GM21390 (cell line): ENCODE measurements at regions not wholly inside any gene's neighbourhood (a gene's known extent, or its start where the extent isn't known, plus 50 kb on each side); places are given as distances from the start of the nearest gene placed in this dataset.
"Not testable (repeated sequence)": the region's sequence is repeated elsewhere in the genome, so short reads cannot be mapped to it uniquely, and the experiment has no call there.

Experiments used
- ATAC-seq: cut with Tn5 transposase; IDR thresholded peaks from one replicate; pipeline ENCODE4 v1.9.1; 2021; ENCODE audit not compliant: unreplicated experiment

DNA sequence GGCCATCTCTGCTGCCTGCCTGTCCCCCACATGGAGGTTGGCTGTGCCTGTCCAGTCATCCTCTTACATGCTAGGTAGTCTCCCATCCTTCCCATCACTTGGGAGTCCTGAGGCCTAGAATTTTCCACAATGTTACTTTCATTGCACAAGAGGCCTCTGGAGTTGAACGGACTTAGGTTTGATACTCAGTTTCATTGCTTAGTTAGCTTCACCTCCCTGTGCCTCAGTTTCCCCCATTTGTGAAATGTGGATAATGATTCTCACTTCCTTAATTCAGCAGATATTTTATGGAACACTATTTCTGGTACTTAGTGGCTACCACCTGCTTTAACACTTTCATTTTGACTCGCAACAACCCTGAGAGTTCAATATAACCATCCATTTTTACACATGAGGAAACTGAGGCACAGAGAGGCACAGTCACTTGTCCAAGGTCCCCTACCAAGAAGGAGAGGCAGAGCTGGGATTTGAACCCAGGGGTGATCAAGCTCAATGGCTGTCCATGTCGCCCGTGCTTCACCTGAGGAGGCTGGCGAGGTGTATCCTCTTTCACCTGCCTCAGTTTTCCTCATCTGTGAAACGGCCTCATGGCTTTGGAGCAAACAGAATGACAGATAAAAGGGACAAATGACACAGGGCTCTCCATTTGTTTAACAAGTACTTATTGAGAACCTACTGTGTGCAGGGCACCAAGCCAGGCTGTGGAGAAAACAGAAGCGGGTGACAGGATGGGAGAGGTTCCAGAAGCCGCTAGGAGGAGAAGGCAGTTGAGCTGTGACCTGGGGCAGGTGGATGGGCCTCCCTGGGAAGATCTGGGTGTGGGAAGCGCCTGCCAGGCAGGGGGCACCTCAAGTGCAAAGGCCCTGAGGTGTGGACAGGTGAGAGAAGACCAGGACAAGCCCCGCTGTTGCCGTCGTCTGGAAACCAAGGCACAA, 154.3 kb upstream of the PTPN1 start:
- no peak for ATAC-seq

DNA sequence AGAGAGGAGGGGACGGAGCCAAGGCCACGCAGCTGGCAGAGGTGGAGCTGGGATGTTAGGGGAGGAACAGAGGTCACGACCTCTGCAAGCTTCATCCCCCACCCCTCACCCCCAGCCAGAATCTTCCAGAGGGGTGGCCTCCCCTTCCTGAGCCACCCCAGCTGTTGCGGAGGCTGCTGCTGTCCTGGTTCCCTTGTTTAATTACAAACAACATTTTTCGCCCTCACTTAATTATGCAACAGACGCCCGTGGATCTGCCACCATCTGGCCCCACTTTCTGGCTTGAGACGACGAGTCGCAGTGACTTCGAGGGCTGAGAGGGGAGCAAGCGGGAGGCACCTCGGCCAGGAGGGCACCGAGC, 153.7 kb upstream of the PTPN1 start:
- ATAC-seq = no peak

DNA sequence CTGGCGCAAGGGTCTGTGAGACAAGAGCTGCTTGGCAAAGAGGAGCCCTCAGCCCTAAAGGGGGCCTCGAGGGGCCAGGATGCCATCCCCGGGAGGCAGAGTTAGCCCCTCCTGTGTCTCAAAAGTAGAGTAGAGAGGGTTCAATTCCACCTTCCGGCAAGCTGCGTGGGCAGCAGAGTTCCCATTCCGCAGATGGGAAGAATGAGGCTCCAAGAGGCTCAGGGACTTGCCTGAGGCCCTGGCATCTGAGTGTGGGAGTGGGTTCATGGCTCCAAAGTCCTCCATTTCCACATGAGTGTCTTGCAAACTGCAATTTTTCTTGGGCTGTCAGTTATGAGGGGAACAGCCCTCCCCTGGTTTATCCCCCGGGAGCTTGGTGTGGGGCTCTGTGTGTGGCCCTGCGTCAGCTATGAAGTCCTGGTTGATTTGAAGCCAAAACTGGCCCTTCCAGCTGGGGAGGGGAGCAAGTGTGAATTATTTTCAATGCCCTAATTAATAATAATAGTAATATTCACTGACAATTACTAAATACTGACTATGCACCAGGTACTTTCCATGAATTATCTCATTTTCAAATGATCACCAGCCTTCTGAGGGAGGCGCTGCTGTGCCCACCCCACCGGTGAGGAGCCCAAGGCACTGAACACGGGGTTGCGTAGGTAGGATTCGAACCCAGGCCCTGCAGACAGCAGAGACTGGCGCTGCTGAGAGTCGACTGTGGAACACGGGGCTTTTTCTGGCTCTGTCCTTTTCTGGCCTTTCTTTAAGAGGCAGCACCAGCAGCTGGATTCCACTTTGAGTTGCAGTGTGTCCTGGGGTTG, 153.0 kb upstream of the PTPN1 start:
- no peak for ATAC-seq

DNA sequence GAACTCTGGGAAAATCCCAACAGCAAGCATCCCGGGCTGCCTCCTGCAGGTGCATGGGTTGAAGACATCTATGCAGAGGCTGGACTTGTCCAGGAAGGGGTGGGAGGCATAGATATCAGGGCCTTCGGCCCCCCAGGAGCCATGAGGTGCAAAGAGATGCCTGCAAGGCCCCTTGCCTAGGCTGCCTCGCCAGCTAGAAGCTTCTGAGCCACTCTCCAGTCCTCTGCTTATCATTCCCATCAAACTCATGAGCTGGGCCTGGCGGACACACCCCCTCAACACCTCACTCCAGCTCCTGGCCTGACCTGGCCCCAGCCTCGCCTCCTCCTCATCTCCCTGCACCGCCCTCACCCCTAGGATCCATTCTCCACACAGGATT, 152.4 kb upstream of the PTPN1 start:
- no peak for ATAC-seq

DNA sequence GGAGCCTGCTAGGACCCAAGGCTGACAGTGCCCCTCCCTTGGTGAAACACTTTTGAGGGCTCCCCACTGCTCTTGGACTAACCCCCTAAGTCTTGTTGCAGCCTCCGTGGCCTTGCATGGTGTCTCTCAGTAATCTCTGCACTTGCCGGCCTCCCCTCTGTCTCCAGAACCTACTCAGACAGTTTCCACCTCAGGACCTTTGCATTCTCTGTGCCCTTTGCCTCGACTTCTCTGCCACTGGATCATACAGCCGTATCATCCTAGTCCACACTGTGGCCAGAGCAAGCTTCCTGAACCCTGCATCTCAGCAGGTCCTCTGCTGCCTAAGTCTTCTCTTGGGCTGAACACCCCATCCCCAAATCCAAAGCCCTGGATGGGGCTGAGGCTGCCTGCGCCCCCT, 152.0 kb upstream of the PTPN1 start:
- ATAC-seq = no peak

DNA sequence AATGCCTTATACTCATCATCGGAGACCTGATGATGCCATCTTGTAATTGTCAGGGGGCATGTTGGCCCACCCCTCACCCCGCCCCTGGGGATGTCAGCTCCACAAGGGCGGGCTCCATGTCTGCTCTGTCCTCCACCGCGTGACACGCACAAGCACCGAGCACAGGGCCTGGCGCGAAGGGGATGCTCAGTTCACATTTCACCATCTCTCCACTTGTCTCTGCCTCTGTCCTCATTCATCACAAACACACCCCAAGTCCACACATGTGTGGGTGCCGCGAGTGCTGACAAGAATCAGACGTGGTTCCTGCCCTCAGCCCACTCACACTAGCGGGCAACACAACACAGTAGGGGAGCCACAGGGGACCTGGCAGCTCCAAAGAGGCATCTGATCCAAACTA, 151.2 kb upstream of the PTPN1 start:
- no peak for ATAC-seq

DNA sequence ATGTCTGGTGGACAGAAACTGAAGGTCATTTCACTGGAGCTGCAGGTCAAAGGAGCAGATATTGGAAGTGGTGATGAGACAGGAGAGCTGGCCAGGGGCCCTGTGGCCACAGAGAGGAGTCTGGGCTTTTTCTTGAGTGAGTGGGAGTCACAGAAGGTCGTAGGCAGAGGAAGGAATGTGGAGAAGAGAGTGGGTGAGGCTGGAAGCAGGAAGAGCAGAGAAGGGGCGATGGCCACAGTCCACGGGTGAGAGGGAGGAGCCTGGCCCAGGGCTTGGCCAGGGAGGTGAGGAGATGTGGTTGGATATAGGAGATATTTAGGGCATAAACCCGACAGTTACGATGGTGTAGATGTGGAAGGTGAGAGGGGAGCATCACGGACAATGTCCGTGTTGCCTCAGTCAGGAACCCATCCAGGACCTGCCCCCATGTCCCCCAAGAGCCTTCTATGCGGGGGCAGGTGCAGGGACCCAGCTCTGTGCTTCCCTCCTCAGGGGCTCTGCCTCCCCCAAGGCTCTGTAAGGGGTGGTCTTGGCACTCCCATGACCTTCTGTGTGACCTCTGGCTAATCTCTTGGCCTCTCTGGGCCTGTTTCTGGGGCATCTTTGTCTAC, 150.5 kb upstream of the PTPN1 start:
- ATAC-seq = no peak

DNA sequence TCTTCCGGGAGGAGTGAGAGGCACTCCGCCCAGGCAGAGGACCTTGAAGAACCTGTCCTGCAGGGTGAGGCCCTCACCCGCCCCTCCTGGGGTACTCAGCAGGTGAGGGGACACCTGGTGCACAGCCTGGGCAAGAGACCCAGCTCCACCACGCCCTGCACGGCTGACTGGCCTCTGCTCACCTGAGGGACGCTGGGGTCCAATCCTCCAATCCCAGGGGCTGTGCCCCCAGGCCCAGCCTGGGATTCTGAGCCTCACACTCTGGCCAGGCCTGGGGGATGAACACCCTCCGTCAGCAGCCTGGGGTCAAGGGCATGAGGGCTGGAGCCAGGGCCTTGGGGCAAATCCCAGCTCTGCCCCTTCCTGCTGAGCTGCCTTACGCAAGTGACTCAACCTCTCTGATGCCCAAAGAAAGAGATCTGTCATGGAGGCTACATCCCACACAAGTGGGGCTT, 149.9 kb upstream of the PTPN1 start:
- no peak for ATAC-seq

DNA sequence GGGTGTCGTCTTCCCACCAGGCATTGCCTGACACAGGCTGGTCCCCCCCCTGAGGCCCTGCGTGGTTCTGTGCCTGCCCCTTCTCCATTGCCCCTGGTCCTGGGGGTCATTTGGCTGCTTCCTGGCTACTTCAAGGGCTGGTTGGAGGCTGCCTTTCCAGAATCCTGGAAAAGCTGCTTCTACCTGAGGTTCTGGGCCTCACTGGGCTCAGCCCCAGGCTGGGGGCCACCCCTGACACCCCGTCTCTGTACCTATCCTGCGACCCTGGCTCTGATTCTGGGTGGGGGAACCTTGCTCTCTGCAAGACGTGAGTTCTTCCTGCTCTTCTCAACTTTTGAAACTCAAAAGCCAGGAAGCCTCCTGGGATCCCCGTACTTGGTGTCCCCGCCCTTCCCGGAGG, 149.3 kb upstream of the PTPN1 start:
- no peak for ATAC-seq

DNA sequence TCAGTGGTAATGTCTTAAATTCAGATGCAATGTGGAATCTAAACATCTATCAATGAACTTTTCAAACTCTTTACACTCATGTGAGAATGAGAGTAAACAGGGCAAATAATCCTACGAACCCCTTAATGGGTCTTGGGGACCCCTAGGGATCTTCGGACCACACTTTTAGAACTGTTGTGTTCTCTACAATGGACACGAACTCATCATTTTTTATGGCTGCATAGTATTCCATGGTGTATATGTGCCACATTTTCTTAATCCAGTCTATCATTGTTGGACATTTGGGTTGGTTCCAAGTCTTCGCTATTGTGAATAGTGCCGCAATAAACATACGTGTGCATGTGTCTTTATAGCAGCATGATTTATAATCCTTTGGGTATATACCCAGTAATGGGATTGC, 148.0 kb upstream of the PTPN1 start:
- ATAC-seq = not testable (repeated sequence)

DNA sequence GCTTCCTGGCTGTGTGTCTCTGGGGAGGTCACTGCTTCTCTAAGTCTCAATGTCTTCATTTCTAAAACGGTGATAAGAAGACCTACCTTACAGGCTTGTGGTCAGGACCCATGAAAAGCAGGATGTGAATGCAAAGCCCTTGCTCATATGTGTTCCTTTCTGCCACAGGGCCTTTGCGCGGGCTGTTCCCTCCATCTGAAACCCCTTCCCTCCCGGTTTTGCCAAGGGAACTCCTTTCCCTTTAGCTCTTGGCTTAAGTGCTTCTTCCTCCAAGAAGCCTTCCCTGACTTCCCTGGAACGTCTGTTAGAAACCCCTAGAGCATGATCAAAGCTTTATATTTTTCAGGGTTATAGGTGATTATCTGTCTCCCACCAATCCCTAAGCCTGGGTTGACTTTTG, 147.2 kb upstream of the PTPN1 start:
- ATAC-seq = no peak

DNA sequence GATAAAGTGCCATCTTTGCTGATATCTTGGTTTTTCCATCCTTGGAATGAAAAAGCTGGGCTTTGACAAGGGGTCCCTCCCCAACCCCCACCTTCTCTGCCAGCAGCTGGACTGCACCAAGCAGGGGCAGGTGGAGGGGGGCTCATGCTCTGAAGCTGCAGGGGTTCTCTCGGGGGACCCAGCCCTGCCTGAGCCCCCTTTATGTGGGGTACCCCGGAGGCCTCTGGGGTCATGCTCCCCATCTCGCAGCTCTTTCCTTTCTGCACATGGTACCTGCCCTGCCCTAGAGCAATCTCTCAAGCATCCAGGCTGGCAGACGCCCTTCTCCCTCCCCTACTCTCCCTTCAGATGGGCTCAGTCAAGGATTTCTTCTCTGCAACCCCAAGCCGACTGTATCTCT, 146.7 kb upstream of the PTPN1 start:
- ATAC-seq = no peak

DNA sequence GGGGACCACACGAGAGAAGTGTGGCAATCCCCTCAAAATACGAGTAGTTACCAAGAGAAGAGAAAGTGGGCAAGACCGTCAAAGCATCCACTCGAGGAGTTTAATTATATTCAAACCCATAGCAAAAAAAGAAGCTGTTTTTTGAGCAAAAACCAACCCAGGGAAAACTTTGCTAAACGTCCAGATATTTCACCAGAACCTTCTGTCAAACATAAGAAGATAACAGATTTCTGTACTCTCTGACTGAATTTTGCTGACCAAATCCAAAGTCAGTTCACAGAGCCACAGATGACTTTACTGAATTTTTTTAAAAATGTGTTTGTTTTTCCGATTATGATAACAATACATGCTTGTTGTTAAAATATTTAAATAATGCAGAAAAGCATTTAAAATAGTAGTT, 145.6 kb upstream of the PTPN1 start:
- ATAC-seq = no peak

DNA sequence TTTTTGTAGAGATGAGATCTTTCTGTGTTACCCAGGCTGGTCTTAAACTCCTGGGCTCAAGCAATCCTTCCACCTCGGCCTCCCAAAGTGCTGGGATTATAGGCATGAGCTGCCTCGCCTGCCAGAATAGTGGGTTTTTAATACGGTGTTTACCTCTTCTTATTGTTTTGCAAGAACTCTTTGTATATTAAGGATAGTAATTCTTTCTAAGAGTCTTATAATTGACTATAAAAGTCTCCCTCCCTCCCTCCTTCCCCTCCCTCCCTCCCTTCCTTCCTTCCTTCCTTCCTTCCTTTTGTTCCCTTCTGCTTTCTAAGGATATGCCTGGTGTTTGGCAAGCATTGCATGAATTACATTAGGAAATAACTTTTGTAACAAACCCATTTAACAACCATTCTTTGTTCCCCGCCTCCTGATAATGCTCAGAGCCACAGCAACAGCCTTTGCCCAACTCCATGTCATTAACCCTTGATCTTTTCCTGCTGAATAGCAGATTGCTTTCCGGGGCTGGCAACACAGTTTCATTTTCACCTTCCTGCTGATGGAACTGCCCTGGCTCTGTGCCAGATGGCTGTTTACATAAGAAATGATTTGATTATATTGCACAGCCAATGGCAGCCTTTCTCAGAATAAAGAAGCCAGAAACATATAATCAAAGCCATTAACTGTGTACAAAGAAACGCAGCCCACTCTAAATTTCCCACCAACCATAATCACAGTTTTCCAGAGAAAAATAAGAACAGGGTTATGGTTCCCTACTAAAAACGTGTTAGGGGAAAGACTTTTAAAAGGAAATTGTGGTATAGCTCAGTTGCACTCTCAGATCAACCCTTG, 143.7 kb upstream of the PTPN1 start:
- no peak for ATAC-seq

DNA sequence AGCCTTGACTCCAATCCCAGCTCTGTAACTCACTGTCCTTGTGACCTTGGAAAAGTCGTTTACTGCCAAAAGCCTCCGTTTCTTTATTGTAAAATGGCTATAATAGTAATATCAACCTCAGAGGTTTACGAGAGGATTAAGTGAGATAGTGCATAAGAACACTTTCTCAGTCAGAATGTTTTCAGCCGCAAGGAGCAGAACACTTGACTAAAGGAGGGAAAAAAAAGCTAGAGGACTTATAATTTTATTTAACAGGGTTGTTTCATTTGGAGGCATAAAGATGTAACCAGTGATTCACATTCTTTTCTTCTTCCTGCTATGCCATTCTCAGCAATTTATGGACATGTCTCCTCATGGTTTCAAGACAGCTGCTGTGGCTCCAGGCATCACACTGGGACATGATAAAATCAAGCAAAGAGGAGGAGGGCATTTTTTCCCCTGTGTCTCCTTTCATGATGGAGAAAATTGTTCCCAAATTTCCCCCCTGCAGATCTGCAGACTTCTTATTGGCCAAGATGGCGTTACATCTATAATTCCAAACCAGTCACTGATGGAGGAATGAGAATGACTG, 143.0 kb upstream of the PTPN1 start:
- ATAC-seq = no peak

DNA sequence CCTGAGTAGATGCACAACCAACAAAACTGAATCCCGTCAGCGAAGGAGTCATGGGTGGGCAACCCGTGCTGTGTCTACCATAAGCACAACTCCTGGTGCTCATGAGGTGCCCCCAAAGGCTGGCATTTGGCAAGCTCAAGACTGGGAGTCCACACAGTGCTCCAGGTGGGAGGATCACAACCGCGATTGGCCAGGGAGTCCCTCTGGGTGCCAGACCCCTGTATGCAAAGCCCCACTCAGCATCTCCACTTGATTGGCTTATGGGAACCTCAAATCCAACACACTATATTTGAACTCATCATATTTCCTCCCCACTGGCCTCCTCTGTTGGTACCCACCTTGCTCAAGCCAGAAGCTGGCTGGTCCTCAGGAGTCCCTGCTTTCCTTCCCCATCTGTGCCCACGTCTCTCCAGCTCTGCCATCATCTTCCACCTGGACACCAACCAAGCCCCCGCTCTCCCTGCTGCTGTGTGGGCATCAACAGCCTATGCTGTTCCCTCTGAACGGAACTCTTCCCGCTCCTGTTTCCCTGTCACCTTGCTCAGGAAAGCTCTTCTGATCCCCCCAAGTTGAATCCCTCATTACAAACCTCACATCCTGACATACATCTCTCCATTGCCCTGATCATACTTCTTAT, 142.3 kb upstream of the PTPN1 start:
- no peak for ATAC-seq

DNA sequence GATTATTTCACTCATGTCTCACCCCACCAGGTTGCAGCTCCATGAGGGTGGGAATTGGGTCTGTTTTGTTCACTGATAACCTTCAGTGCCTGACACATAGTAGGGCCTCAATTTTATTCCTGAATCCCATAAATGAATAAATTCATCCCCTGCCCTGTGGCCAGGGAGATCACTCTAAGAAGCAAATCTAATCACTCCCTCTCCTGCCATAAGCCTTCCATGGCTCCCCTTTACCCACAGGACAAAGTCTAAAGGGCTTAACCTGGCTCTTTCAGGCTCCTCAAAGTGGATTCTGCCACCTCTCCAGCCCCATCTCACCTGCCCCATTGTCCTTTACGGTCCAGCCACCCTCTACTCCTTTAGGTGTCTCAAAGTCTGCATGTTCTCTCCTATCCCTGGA, 141.8 kb upstream of the PTPN1 start:
- ATAC-seq = no peak

DNA sequence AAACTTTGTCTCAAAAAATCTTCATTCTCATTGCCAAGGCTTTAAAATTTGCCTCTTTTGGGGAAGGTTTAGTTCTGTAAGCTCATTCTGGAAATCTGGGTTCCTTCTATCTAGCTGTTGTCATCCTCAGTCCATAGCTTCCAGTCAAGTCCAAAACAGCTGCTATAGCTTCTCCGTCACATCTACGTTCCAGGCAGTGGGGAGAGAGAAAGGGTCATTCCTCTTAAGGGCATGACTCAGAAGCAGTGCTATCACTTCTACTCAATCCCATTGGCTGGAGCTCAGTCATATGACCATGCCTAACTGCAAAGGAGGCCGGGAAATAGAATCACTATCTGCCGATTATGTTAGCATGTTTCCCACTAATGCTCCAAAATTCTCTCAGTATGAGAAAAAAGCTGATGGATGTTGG, 141.4 kb upstream of the PTPN1 start:
- ATAC-seq = no peak

DNA sequence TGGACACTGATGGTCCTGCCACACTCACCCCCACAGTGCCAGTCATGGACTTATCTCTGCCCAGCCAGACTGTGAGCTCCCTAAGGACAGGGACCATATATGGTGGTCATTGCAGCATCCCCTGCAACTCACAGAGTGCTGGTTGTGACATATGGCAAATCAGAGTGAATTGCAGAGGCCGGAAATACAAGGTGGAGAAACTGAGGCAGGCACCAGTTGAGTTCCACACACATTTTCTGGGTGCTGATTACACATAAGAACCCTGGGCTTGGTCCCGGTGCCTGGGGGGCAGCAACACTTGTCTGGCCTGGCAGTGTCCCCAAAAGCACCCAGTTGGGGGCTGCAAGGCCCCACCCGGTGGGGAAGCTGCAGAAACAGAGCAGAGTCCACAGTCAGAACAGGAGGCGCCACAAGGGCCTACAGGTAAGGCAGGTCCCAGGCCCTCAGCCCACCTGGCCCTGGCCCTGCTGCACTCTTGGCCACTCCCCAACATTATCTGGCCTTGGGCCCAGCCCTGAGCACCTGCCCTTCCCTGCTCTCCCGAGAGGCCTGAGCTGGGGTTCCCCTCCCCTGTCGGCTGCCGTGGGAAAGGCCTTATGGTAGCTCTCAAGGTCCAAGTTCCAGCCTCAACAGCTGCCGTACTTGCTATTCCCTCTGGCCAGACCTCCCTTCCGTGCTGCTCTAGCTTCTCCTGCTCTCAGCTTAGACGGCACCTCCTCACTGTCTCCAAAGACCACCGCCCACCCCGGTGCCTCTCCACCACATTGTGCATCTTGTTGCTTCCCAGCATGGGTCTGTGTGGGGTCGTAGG, 140.8 kb upstream of the PTPN1 start:
- ATAC-seq = no peak
